HG03432 (cell line): ENCODE measurements at regions not wholly inside any gene's neighbourhood (a gene's known extent, or its start where the extent isn't known, plus 50 kb on each side); places are given as distances from the start of the nearest gene placed in this dataset.

Source experiments
- ATAC-seq: cut with Tn5 transposase; IDR thresholded peaks from one replicate; pipeline ENCODE4 v1.9.1; 2021; ENCODE audit warnings: mild to moderate bottlenecking, moderate library complexity; ENCODE audit not compliant: unreplicated experiment

- no peak for ATAC-seq
Observed at GRCh38 chr2:43171789-43172188, 54.6 kb downstream of the ZFP36L2 start.

DNA sequence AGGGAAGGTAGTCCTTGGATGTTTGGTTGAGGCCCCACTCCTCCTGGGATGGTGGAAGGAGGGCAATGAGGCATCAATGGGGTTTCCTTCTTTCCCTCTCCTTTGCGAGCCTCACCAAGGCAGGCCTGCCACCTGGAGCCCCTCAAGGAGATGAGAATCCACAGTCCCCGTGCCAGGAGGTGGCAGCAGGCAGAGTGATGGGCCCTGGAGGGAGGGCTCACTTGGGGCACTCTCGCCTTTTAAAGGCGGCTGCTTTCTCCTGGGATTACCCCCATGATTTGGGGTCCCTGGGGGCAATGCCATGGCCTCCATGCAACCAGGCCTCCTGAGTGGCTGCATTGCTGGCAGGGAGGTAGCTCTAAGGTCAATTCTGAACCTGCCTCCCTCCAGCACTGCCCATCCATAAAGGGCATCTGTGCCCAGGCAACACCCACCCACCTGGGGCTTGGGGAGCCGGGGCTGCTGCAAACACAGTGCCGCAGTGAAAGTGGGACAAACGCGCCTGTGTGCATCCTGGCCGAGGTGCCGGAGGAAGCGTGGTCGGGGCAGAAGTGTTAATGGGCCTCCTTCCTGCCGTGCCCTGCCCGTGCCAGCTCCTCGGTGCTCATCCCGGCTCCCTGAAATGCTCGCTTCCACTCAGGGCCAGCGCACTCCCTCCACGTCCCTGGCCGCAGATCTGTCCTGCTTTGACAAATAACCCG is 55.9 kb downstream of the ZFP36L2 start:
- no peak for ATAC-seq

DNA sequence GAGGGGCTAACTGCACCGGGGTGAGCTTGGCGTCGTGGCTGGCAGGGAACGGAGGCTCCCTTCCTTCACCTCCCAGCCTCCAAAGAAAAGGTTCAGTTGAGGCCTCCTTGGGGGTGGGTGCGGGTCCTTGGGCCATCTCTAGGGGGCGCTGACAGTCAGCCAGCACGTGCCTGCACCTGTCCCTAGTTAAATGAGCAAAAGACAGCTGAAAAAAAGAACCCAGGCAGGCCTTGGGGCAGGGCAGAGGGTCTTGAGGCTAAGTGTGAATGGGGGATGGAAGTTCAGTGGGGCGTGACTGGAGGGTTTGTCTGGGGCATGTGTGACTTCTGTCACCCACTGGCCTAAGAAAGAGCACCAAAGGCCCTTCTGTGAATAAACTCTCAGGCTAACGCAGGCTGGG is 56.4 kb downstream of the ZFP36L2 start:
- ATAC-seq: no peak

GRCh38 chr2:43169099-43169945 is 57.1 kb downstream of the ZFP36L2 start:
- peak; percentile 64 for ATAC-seq

- ATAC-seq: no peak
Observed at GRCh38 chr2:43168016-43168369, 58.4 kb downstream of the ZFP36L2 start.

DNA sequence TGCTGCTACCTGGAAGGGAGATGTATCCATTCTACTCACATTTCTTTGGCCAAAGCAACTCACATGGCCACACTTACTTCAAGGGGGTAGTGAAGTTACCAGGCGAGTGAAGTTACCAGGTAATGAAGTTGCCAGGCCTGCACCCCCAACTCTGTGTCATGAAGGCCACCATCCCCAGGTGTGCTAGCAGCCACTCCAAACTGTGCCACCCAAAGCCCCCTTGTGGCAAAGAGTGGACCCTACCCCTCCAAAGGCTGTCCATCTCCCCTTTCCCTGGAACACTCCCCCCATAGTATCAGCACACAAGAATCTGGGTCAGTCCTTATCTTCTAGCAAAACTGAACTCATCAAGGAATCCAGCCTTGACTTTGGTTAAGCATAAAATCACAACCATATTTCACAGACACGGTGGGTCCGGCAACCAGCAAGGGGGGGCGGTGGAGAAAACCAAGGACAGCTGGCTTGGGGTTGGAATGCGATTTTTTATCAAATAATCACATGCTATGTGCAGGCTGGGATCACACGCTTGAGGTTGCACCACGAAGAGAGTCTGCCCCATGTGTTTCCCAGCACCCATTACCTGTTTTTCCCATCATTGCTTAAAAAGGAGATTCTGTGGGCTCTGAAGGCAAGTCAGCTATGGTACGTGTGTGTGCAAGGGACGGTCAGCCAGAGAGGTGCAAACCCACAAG is 60.9 kb downstream of the ZFP36L2 start:
- no peak for ATAC-seq

GRCh38 chr2:43164686-43165085 is 61.7 kb downstream of the ZFP36L2 start:
- no peak for ATAC-seq

DNA sequence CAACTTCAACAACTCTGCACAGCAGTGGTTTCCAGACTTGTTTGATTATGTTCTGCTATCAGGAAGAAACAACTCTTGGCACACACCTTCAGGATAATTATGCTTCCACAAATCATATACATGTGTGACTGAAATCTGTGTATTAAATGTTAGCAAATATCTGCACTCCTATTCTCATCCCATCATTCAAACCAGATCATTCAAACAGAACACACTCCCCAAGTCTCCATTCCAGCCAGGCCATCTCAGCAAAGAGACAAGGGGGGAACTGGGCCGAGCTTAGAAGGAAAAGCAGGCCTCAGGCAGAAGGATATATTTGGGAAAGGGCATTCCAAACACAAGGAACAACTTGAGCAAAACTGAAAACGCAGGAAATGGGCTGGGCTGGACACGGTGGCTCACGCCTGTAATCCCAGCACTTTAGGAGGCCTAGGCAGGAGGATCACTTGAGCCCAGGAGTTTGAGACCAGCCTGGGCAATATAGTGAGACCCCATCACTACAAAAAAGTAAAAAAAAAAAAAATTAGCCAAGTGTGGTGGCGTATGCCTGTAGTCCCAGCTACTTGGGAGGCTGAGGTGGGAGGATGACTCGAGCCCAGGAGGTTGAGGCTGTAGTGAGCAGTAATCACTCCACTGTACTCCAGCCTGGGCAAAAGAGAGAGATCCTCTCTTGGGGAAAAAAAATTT is 62.7 kb downstream of the ZFP36L2 start:
- no peak for ATAC-seq

DNA sequence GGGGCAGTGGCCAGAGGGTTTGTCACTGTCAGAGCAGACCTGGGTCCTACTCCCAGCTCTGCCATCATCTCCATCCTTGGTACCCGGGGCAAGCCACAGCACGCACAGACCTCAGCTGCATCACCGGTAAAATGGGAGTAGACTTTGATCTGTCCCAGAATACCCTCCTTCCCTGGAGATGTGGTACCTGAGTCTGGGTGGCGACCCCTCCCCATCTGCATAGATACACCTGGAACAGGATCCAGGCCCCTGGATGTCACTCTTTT is 64.0 kb downstream of the ZFP36L2 start:
- no peak for ATAC-seq

DNA sequence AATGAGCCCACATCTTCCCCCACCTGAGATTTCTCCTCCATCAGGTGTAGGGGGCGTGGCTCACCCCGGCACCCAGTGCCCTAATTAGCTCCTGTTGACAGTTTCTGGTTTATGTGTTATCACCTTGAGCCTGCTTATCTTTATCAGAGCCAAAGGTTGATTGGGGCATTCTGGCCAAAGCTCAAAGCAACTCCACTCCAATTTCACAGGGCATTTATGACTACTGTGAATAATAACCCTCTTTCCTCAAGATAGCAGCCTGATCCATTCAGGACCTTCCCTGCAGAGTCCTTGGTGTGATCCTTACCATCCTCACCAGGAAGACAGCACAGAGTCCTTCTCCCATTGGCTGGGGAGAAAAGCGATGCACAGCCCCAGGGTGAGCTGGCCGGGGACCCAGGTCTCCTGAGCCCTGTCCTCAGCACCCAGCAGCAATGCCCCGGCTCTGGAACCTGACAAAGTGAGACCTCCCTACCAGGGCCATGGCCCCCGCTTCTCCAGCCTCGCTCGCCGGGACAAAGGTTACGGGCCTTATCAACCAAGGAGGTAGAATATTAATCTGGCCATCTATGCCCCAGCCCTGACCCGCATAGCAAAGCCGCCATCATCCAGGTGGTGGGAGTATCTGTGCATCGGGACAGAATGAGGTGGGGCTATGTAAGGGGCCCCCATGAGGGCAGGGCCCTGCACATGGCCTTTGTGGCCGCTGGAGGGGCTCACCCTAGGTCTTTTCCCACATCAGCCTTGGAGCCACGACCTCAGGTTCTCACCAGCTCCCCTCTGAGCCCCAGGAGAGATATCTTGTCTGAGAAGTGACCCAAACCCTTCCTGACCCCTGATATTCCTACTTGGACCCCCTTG is 64.5 kb downstream of the ZFP36L2 start:
- ATAC-seq: no peak

DNA sequence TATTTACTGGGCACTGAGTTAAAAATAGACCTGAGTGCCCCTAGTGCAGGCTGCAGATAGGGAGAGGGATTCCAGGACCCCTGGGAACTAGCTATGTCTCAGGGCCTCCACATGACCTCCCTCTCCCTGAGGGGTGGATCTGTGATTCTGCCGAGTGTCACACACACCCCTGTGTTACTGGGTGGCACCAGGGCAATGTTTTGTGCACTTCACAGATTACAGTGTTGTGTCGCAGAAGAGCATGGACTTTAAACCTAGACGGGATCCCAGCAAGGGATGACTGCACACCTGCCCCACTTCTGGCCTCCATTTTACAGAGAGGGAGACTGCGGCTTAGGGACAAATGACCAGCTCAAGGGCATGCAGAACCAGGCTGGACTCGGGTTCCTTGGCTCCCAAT is 65.6 kb downstream of the ZFP36L2 start:
- ATAC-seq: no peak

DNA sequence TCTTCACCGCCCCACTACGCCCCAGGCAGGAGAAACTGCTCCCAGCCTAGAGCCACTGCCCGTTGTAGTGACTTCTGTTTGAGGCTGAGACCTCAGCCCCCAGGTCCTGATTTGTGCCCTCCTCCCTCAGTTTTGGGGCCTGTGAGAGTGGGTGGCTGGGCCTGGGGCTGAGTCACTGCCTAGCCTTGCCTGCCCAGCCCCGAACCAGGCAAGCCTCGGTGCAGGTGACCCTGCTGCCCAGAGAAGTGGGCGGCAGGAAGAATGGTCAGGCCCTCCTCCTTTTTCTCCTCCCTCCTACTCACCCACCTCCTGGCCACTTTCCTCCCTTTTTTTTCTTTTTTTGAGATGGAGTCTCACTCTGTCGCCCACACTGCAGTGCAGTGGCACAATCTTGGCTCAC is 66.6 kb downstream of the ZFP36L2 start:
- ATAC-seq: no peak

DNA sequence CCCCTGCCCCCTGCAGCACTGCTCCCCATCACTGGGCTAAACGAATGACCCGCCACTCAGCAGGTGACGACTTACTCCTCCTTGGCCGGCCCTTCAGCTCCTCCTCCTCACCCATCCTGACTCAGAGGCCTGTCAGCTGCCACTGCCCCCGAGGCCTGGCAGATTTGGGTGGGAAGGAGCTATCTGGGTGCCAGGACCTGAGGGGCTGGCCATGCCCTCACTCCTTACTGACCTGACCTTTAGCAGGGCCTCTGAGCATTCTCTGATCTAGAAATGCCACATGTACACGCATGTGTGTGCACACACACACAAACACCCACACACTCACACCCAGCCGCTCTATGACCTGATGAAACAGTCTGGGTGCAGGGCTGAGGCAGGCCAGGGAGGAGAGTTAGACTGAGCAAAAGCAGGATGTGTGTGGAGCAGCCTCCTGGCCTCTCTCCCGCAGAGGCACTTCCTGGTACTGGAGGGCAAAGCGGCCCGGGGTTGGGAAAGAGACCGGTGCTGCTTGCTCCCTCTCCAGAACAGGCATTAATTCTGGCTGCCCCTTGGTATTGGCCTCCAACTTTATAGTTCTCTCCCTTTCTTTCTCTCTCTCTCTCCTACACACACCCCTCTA is 68.0 kb downstream of the ZFP36L2 start:
- ATAC-seq: peak; percentile 18

GRCh38 chr2:43157506-43158246 is 68.7 kb downstream of the ZFP36L2 start:
- no peak for ATAC-seq

DNA sequence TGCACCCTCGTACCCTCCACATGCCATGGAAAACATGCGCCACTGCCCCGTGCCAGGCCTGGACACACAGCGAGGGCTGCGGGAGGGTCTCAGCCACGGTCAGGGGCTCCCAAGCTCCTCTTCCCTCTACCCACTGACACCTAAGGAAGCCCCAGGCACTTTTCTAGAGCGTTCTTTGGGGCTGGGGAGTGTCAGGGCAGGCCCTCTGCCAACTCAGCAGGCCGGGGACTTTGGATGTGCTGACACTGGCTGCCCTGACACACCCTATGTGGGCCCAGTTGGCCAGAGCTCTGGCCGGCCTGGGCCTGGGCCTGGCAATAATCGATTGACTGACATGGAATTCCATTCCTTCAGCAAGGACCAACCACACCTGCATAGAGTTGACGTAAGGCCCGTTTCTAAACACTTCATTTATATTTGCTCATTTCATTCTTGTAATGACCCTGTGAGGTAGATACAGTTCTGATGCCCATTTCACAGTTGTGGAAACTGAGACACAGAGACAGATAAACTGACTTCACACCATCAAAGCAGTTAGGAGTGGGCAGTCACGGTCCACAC is 70.5 kb downstream of the ZFP36L2 start:
- no peak for ATAC-seq

GRCh38 chr2:43154685-43155084 is 71.7 kb downstream of the ZFP36L2 start:
- no peak for ATAC-seq

DNA sequence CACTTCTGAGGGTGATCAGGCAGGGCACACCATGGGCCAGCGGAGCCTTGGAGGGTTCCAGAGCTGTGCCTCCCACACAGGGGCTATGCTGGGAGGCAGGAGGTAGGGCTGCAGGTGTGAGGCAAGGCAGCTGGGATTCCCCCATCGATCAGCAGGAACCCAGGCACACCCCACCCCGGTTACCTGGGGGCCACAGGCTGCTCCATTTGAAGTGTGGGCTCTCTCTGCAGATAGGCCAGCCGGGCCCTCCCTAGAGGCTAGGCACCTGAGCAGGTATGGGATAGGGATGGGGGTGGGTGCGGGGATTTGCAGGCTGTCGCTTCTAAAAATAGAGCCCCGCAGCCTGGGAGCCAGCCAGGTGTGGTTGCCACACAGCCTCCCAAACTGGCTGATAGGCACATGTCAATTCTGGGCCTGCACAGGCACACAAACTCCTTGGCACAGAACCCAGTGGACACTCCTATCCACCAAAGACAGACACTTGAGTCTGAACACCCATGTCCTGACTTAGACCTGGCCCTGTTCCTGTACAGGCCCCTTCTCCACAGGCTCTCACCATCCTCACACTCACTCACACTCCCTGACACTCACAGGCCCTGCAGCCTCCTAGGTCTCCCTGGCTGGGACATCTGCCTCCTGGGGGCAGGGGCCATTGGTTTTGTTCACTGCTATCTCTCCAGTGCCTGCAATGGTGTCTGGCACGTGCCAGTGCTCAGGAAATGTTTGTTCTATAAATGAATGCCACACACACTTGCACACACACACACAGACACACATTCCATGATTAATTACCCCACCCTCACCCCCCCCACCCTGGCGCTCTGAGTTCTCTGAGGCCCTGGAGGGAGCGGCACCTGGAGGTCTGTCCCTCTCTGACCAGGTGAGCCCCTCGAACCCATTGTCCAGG is 73.4 kb downstream of the ZFP36L2 start:
- ATAC-seq: no peak

- ATAC-seq: no peak
Observed at GRCh38 chr2:43152186-43152585, 74.2 kb downstream of the ZFP36L2 start.
